ENCODE measurements at regions not wholly inside any gene's neighbourhood (a gene's known extent, or its start where the extent isn't known, plus 50 kb on each side); places are given as distances from the start of the nearest gene placed in this dataset.

DNA sequence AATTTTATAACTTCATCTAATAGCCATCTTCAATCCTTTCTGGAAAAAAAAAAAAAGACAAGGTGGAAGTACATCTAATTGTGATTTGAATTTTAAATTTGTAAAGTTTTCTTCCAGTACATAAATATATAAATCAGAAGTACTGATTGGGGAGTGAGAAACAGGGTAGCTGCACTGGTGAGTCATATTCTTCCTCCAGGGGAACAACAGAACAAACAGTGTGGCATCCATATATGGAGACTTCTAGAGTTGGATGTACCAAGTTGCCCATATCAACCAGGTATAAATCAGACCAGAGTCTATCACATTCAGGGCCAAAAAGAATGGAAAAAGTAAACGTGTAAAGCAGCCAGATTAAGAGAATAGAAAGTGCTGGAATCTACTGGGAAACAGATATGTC lies 66.0 kb upstream of the NRIP1 start:
- TF ChIP-seq, protein P1, sequence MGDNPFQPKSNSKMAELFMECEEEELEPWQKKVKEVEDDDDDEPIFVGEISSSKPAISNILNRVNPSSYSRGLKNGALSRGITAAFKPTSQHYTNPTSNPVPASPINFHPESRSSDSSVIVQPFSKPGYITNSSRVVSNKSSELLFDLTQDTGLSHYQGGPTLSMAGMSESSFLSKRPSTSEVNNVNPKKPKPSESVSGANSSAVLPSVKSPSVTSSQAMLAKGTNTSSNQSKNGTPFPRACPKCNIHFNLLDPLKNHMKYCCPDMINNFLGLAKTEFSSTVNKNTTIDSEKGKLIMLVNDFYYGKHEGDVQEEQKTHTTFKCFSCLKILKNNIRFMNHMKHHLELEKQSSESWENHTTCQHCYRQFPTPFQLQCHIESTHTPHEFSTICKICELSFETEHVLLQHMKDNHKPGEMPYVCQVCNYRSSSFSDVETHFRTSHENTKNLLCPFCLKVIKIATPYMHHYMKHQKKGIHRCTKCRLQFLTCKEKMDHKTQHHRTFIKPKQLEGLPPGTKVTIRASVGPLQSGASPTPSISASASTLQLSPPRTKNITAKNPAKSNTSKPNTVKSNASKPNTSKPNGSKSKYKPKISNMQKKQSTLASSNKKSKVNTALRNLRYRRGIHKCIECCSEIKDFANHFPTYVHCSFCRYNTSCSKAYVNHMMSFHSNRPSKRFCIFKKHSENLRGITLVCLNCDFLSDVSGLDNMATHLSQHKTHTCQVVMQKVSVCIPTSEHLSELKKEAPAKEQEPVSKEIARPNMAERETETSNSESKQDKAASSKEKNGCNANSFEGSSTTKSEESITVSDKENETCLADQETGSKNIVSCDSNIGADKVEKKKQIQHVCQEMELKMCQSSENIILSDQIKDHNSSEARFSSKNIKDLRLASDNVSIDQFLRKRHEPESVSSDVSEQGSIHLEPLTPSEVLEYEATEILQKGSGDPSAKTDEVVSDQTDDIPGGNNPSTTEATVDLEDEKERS (CRISPR knock-in tag; IDR thresholded peaks at IDR 0.05): no peak
- TF ChIP-seq, protein P2, sequence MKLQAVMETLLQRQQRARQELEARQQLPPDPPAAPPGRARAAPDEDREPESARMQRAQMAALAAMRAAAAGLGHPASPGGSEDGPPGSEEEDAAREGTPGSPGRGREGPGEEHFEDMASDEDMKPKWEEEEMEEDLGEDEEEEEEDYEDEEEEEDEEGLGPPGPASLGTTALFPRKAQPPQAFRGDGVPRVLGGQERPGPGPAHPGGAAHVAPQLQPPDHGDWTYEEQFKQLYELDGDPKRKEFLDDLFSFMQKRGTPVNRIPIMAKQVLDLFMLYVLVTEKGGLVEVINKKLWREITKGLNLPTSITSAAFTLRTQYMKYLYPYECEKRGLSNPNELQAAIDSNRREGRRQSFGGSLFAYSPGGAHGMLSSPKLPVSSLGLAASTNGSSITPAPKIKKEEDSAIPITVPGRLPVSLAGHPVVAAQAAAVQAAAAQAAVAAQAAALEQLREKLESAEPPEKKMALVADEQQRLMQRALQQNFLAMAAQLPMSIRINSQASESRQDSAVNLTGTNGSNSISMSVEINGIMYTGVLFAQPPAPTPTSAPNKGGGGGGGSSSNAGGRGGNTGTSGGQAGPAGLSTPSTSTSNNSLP (IDR thresholded peaks at IDR 0.05; ENCODE audit: low read depth, low read length): no peak
- no peak for TF ChIP-seq ZNF768 (CRISPR knock-in tag; IDR thresholded peaks at IDR 0.05)
- no peak overlapping the region for H3K9ac ChIP-seq (ENCODE audit: insufficient read depth, low read depth, low read length)
- no peaks in the 10 kb centered on the region for H4K20me1 ChIP-seq (ENCODE audit: insufficient read depth, low read length)
- no peaks in the 10 kb centered on the region for H3K9me3 ChIP-seq (ENCODE audit: low read length)
- POLR2A ChIA-PET: interaction anchor here (3.4 kb wide), 1 partner anchor 9 kb away, joined by 10 read pairs; no protein-coding TSS in a partner anchor
- no peaks in the 10 kb centered on the region for H3K79me2 ChIP-seq (ENCODE audit: insufficient read depth, low read length)
- 26% methylated on average over 1 of the region's 1 CpG for WGBS (ENCODE audit: low lambda C conversion rate)
- H3K4me2 ChIP-seq (ENCODE audit: low read depth, low read length): no peak overlapping the region
- no peaks in the 10 kb centered on the region for H3K4me1 ChIP-seq (ENCODE audit: insufficient read depth, low read length)
- in situ Hi-C loops (cut with HindIII; ENCODE audit: extremely low pct_ligation_motif_present, low pct_unique_long_range_greater_than_20kb) (no loop called here), intact Hi-C loops (cut with micrococcal nuclease; ENCODE audit: unreplicated experiment) (no loop called here)
- H3K4me3 ChIP-seq (replicated peaks in 1 of 3; ENCODE audit: insufficient read depth in 1 of 3, low read depth in 2 of 3, low read length in 3 of 3): no peak overlapping the region
- H3K27ac ChIP-seq (ENCODE audit: extremely low read length, insufficient read depth, low read length): no peak overlapping the region
- BruUV-seq (replicated peaks): no TSS peak
- H2AFZ ChIP-seq (ENCODE audit: low read length): no peak overlapping the region
- H3K36me3 ChIP-seq (replicated peaks in 1 of 2; ENCODE audit: control insufficient read depth in 1 of 2, insufficient read depth in 2 of 2, low read length in 2 of 2): no peaks in the 10 kb centered on the region
- no peak for FAIRE-seq
- no peak for DNase-seq (ENCODE audit: low spot score)
- no peak for ATAC-seq
- no peaks in the 10 kb centered on the region for H3K27me3 ChIP-seq (ENCODE audit: control insufficient read depth in 1 of 2, insufficient read depth in 2 of 2, low read length in 2 of 2)
- CTCF ChIA-PET (ENCODE audit: low intra/inter-chr PET ratio, low total read pairs): no interaction called here

DNA sequence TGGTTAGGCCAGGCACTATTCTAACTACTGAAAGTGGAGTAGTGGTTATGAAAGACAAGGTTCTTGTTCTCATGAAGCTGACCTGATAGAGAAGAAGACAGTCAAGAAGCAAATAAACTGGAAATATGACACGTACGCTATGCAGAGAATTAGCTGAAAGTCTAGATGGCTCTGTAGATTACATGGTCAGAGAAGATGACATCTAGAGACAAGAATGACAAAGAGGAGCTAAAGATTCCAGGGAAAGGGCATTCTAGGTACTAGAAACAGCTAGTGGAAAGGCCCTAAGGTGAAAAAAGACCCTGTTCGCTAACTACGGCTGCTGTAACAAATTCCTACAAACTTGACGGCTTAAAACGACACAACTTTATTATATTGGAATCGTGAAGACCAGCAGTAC lies 68.0 kb upstream of the NRIP1 start:
- no peak for DNase-seq (ENCODE audit: low spot score)
- POLR2A ChIA-PET: interaction anchor here (1.1 kb wide), 1 partner anchor 11 kb away, joined by 3 read pairs; no protein-coding TSS in a partner anchor
- no TSS peak for BruUV-seq (replicated peaks)
- TF ChIP-seq, protein P3, sequence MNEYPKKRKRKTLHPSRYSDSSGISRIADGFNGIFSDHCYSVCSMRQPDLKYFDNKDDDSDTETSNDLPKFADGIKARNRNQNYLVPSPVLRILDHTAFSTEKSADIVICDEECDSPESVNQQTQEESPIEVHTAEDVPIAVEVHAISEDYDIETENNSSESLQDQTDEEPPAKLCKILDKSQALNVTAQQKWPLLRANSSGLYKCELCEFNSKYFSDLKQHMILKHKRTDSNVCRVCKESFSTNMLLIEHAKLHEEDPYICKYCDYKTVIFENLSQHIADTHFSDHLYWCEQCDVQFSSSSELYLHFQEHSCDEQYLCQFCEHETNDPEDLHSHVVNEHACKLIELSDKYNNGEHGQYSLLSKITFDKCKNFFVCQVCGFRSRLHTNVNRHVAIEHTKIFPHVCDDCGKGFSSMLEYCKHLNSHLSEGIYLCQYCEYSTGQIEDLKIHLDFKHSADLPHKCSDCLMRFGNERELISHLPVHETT (CRISPR knock-in tag; conservative IDR thresholded peaks at IDR 0.05): no peak
- TF ChIP-seq ZSCAN29 (CRISPR knock-in tag; conservative IDR thresholded peaks at IDR 0.05) (no peak), U2AF1 (optimal IDR thresholded peaks at IDR 0.05; ENCODE audit: low read depth, low read length) (no peak), DMAP1 (CRISPR knock-in tag; IDR thresholded peaks at IDR 0.05) (no peak), ZNF549 (CRISPR knock-in tag; IDR thresholded peaks at IDR 0.05) (no peak), ZNF232 (CRISPR knock-in tag; IDR thresholded peaks at IDR 0.05; ENCODE audit: borderline replicate concordance) (no peak)
- TF ChIP-seq, protein P4, sequence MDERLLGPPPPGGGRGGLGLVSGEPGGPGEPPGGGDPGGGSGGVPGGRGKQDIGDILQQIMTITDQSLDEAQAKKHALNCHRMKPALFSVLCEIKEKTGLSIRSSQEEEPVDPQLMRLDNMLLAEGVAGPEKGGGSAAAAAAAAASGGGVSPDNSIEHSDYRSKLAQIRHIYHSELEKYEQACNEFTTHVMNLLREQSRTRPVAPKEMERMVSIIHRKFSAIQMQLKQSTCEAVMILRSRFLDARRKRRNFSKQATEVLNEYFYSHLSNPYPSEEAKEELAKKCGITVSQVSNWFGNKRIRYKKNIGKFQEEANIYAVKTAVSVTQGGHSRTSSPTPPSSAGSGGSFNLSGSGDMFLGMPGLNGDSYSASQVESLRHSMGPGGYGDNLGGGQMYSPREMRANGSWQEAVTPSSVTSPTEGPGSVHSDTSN (CRISPR knock-in tag; IDR thresholded peaks at IDR 0.05): no peak
- TF ChIP-seq, protein P5, sequence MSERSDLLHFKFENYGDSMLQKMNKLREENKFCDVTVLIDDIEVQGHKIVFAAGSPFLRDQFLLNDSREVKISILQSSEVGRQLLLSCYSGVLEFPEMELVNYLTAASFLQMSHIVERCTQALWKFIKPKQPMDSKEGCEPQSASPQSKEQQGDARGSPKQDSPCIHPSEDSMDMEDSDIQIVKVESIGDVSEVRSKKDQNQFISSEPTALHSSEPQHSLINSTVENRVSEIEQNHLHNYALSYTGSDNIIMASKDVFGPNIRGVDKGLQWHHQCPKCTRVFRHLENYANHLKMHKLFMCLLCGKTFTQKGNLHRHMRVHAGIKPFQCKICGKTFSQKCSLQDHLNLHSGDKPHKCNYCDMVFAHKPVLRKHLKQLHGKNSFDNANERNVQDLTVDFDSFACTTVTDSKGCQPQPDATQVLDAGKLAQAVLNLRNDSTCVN (CRISPR knock-in tag; IDR thresholded peaks at IDR 0.05; ENCODE audit: borderline replicate concordance): no peak

More for the DNA sequence above, 68.0 kb upstream of the NRIP1 start:
- Histone ChIP-seq H3K79me2 (ENCODE audit: insufficient read depth, low read length) (no peaks in the 10 kb centered on the region), H2AFZ (ENCODE audit: low read length) (no peak overlapping the region), H3K4me1 (ENCODE audit: insufficient read depth, low read length) (0 out of 2 replicates have a peak, but pooled peaks cover 1% of the 10 kb centered on the region), H3K27ac (ENCODE audit: extremely low read length, insufficient read depth, low read length) (no peak overlapping the region), H3K9me3 (ENCODE audit: low read length) (no peaks in the 10 kb centered on the region), H3K9ac (ENCODE audit: insufficient read depth, low read depth, low read length) (no peak overlapping the region), H4K20me1 (ENCODE audit: insufficient read depth, low read length) (no peaks in the 10 kb centered on the region), H3K36me3 (replicated peaks in 1 of 2; ENCODE audit: control insufficient read depth in 1 of 2, insufficient read depth in 2 of 2, low read length in 2 of 2) (no peaks in the 10 kb centered on the region), H3K4me3 (replicated peaks in 1 of 3; ENCODE audit: insufficient read depth in 1 of 3, low read depth in 2 of 3, low read length in 3 of 3) (no peak overlapping the region), H3K27me3 (ENCODE audit: control insufficient read depth in 1 of 2, insufficient read depth in 2 of 2, low read length in 2 of 2) (no peaks in the 10 kb centered on the region), H3K4me2 (ENCODE audit: low read depth, low read length) (no peak overlapping the region)
- WGBS (ENCODE audit: low lambda C conversion rate): 95% methylated on average over 7 of the region's 7 CpGs
- intact Hi-C loops (cut with micrococcal nuclease; ENCODE audit: unreplicated experiment) (no loop called here), in situ Hi-C loops (cut with HindIII; ENCODE audit: extremely low pct_ligation_motif_present, low pct_unique_long_range_greater_than_20kb) (no loop called here)
- ATAC-seq: no peak
- CTCF ChIA-PET (ENCODE audit: low intra/inter-chr PET ratio, low total read pairs): no interaction called here
- no peak for FAIRE-seq
